ENCODE measurements at regions not wholly inside any gene's neighbourhood (a gene's known extent, or its start where the extent isn't known, plus 50 kb on each side); places are given as distances from the start of the nearest gene placed in this dataset.

DNA sequence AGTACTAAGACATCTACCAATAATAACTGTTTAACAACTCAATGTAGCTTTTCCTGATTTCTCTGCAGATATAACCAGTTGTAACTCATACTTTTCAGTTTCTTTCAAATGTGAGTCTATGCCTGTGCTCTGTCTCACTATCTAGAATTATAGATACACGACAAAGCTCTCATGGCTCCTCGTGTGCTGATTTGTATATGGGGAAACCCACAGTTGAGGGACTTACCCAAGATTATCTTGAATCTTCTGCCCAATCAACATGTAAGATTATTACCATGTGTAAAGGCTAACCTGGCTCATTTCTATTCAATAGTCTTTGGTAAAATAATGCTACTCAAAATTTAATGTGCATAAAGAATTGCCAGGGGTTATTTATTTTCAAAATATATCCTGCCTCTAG lies 554.4 kb downstream of the FBXO15 start:
- WGBS (ENCODE audit: insufficient coverage): 95% methylated on average over 2 of the region's 2 CpGs
- Histone ChIP-seq H3K27me3 (ENCODE audit: control insufficient read depth, insufficient read depth, low read length) (no peaks in the 10 kb centered on the region), H3K36me3 (ENCODE audit: control insufficient read depth, insufficient read depth, low read length) (no peaks in the 10 kb centered on the region), H3K27ac (ENCODE audit: low read length) (no peak overlapping the region), H3K4me1 (ENCODE audit: control insufficient read depth, insufficient read depth, low read length) (no peaks in the 10 kb centered on the region), H3K4me3 (ENCODE audit: low read length) (no peak overlapping the region), H3K9me3 (ENCODE audit: control insufficient read depth, insufficient read depth, low read length) (peaks cover 4% of the 10 kb centered on the region)
- H3K4me1 Mint-ChIP-seq: peaks cover 0 to 7% of the 10 kb centered on the region in 2 donors
- intact Hi-C loops (cut with micrococcal nuclease): no loop called here
- TF ChIP-seq, protein P1, sequence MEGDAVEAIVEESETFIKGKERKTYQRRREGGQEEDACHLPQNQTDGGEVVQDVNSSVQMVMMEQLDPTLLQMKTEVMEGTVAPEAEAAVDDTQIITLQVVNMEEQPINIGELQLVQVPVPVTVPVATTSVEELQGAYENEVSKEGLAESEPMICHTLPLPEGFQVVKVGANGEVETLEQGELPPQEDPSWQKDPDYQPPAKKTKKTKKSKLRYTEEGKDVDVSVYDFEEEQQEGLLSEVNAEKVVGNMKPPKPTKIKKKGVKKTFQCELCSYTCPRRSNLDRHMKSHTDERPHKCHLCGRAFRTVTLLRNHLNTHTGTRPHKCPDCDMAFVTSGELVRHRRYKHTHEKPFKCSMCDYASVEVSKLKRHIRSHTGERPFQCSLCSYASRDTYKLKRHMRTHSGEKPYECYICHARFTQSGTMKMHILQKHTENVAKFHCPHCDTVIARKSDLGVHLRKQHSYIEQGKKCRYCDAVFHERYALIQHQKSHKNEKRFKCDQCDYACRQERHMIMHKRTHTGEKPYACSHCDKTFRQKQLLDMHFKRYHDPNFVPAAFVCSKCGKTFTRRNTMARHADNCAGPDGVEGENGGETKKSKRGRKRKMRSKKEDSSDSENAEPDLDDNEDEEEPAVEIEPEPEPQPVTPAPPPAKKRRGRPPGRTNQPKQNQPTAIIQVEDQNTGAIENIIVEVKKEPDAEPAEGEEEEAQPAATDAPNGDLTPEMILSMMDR (IDR thresholded peaks at IDR 0.05): no peak
- no peaks in the 10 kb centered on the region for H3K27me3 Mint-ChIP-seq (ENCODE audit: low read depth in 2 of 2)
- H3K36me3 Mint-ChIP-seq: peaks cover 7% of the 10 kb centered on the region
- no peak overlapping the region for H3K27ac Mint-ChIP-seq
- ATAC-seq (no peak), DNase-seq (no peak)
- H3K9me3 Mint-ChIP-seq: peaks cover 2 to 8% of the 10 kb centered on the region in 2 donors
- no peak overlapping the region for H3K4me3 Mint-ChIP-seq

DNA sequence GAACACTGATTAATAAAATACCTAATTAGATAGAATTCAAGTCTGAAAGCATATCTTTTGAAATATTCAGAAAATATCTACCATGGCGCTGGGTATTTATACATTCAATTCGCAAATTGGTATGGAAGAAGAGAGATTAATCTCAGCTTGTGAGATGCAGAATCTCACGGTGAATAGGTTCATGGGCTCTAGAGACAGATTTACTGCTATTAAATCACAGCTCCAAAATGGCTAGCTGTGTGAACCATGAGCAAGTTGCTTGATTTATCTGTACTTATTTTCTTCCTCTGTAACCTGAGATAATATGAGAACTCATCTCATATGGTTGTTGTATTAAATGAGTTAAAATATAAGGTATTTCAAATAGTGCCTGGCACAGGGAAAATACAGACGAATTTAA lies 556.7 kb downstream of the FBXO15 start:
- Histone ChIP-seq H3K9me3 (ENCODE audit: control insufficient read depth, insufficient read depth, low read length) (peaks cover 3% of the 10 kb centered on the region), H3K4me3 (ENCODE audit: low read length) (no peak overlapping the region), H3K27ac (ENCODE audit: low read length) (no peak overlapping the region), H3K36me3 (ENCODE audit: control insufficient read depth, insufficient read depth, low read length) (no peaks in the 10 kb centered on the region), H3K27me3 (ENCODE audit: control insufficient read depth, insufficient read depth, low read length) (no peaks in the 10 kb centered on the region), H3K4me1 (ENCODE audit: control insufficient read depth, insufficient read depth, low read length) (no peaks in the 10 kb centered on the region)
- Mint-ChIP-seq H3K27me3 (ENCODE audit: low read depth in 2 of 2) (no peaks in the 10 kb centered on the region), H3K9me3 (peaks cover 0 to 5% of the 10 kb centered on the region in 2 donors), H3K4me1 (no peaks in the 10 kb centered on the region), H3K36me3 (peaks cover 7% of the 10 kb centered on the region), H3K4me3 (no peak overlapping the region), H3K27ac (no peak overlapping the region)
- DNase-seq (no peak), ATAC-seq (no peak)
- TF ChIP-seq, protein P1 (IDR thresholded peaks at IDR 0.05): no peak
- no CpG with 5 or more reads among the region's 4 CpGs for WGBS (ENCODE audit: insufficient coverage)
- intact Hi-C loops (cut with micrococcal nuclease): no loop called here

DNA sequence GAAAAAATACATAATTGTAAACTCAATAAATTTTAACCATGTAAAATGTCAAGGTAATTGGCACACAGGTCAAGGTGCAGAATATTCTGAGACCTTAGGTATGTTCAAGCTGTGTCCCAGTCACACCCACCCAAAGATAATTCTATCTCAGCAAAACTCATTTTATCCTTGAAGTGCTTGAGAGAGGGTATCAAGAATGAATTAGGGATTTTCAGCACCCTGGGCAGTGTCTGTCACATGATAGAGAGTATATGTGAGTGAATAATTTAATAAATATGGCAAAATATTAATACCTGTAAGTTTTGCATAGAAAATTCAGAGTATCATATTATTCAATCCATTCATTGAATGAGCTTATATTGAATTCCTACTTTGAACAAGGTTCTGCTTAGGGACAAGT lies 567.9 kb downstream of the FBXO15 start:
- no peak for DNase-seq
- no peak overlapping the region for H3K4me3 ChIP-seq (ENCODE audit: low read length)
- no peaks in the 10 kb centered on the region for H3K4me1 ChIP-seq (ENCODE audit: control insufficient read depth, insufficient read depth, low read length)
- peaks cover 6% of the 10 kb centered on the region for H3K36me3 Mint-ChIP-seq
- no peak overlapping the region for H3K4me3 Mint-ChIP-seq
- intact Hi-C loops (cut with micrococcal nuclease): no loop called here
- no peaks in the 10 kb centered on the region for H3K27me3 ChIP-seq (ENCODE audit: control insufficient read depth, insufficient read depth, low read length)
- H3K4me1 Mint-ChIP-seq: no peaks in the 10 kb centered on the region
- ATAC-seq: no peak
- no peak overlapping the region for H3K27ac ChIP-seq (ENCODE audit: low read length)
- H3K36me3 ChIP-seq (ENCODE audit: control insufficient read depth, insufficient read depth, low read length): no peaks in the 10 kb centered on the region
- peaks cover 12 to 24% of the 10 kb centered on the region in 2 donors for H3K9me3 Mint-ChIP-seq
- TF ChIP-seq, protein P1 (IDR thresholded peaks at IDR 0.05): no peak
- H3K9me3 ChIP-seq (ENCODE audit: control insufficient read depth, insufficient read depth, low read length): no peaks in the 10 kb centered on the region
- H3K27ac Mint-ChIP-seq: no peak overlapping the region
- no peaks in the 10 kb centered on the region for H3K27me3 Mint-ChIP-seq (ENCODE audit: low read depth in 2 of 2)

DNA sequence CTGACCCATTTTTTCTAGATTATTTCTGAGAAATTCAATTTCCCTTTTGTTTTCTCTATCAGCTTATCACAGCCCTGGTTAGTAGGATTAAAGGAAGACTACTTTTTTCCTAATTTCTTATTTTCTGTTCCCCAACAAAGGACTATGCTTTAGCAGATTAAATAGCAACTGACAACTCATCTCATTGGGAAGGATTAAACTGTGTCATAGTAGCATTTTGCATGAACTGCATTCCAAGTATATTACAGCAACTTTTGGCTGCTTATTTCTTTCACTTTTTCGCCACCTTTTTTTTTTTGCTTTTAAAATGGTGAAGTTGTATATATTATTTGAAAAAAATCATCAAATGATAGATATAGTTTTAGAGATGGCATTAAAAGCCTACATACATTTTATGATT lies 570.3 kb downstream of the FBXO15 start:
- Mint-ChIP-seq H3K4me1 (no peaks in the 10 kb centered on the region), H3K27ac (no peak overlapping the region), H3K27me3 (ENCODE audit: low read depth in 2 of 2) (no peaks in the 10 kb centered on the region), H3K9me3 (peaks cover 8 to 13% of the 10 kb centered on the region in 2 donors), H3K36me3 (peaks cover 6% of the 10 kb centered on the region), H3K4me3 (no peak overlapping the region)
- intact Hi-C loops (cut with micrococcal nuclease): no loop called here
- Histone ChIP-seq H3K9me3 (ENCODE audit: control insufficient read depth, insufficient read depth, low read length) (no peaks in the 10 kb centered on the region), H3K4me3 (ENCODE audit: low read length) (no peak overlapping the region), H3K4me1 (ENCODE audit: control insufficient read depth, insufficient read depth, low read length) (no peaks in the 10 kb centered on the region), H3K27me3 (ENCODE audit: control insufficient read depth, insufficient read depth, low read length) (no peaks in the 10 kb centered on the region), H3K36me3 (ENCODE audit: control insufficient read depth, insufficient read depth, low read length) (no peaks in the 10 kb centered on the region), H3K27ac (ENCODE audit: low read length) (no peak overlapping the region)
- no CpG with 5 or more reads among the region's 1 CpG for WGBS (ENCODE audit: insufficient coverage)
- DNase-seq: no peak
- TF ChIP-seq, protein P1 (IDR thresholded peaks at IDR 0.05): no peak
- no peak for ATAC-seq
